IPS-NIHi7 (cell line): ENCODE measurements at regions not wholly inside any gene's neighbourhood (a gene's known extent, or its start where the extent isn't known, plus 50 kb on each side); places are given as distances from the start of the nearest gene placed in this dataset.

Experiments used
- DNase-seq: peaks from one replicate; pipeline ENCODE4 v3.0.0; 2012; ENCODE audit warnings: mixed read lengths; ENCODE audit errors: extremely low spot score

GRCh38 chr12:124188561-124189405 is 106.1 kb upstream of the RFLNA start:
- DNase-seq, result no peak

- no peak for DNase-seq
Measured at GRCh38 chr12:124190312-124191023, 104.4 kb upstream of the RFLNA start.

- peak; percentile 62 for DNase-seq
Measured at GRCh38 chr12:124191024-124191359, 103.9 kb upstream of the RFLNA start.

- DNase-seq, result no peak
Measured at GRCh38 chr12:124191966-124192365, 102.9 kb upstream of the RFLNA start.

- DNase-seq, result no peak
Measured at GRCh38 chr12:124194264-124194892, 100.5 kb upstream of the RFLNA start.

GRCh38 chr12:124194893-124195566 is 99.9 kb upstream of the RFLNA start:
- no peak for DNase-seq

GRCh38 chr12:124195567-124195942 is 99.3 kb upstream of the RFLNA start:
- DNase-seq, result no peak

- no peak for DNase-seq
Measured at GRCh38 chr12:124196236-124196635, 98.7 kb upstream of the RFLNA start.

GRCh38 chr12:124201248-124201647 is 93.6 kb upstream of the RFLNA start:
- no peak for DNase-seq

- no peak for DNase-seq
Measured at GRCh38 chr12:124203176-124203575, 91.7 kb upstream of the RFLNA start.

GRCh38 chr12:124205405-124205804 is 89.5 kb upstream of the RFLNA start:
- DNase-seq, result no peak

GRCh38 chr12:124207049-124207448 is 87.8 kb upstream of the RFLNA start:
- no peak for DNase-seq

GRCh38 chr12:124207617-124208016 is 87.3 kb upstream of the RFLNA start:
- DNase-seq, result no peak

GRCh38 chr12:124208489-124208888 is 86.4 kb upstream of the RFLNA start:
- DNase-seq, result no peak

- DNase-seq, result no peak
Measured at GRCh38 chr12:124210991-124211577, 83.8 kb upstream of the RFLNA start.

- DNase-seq, result no peak
Measured at GRCh38 chr12:124211753-124212152, 83.1 kb upstream of the RFLNA start.

- no peak for DNase-seq
Measured at GRCh38 chr12:124213666-124214347, 81.1 kb upstream of the RFLNA start.

GRCh38 chr12:124214574-124214973 is 80.3 kb upstream of the RFLNA start:
- DNase-seq, result no peak

- no peak for DNase-seq
Measured at GRCh38 chr12:124216966-124217365, 77.9 kb upstream of the RFLNA start.

GRCh38 chr12:124217508-124218242 is 77.2 kb upstream of the RFLNA start:
- DNase-seq, result no peak

GRCh38 chr12:124218243-124218560 is 76.7 kb upstream of the RFLNA start:
- no peak for DNase-seq
